HT-29 (cell line): ENCODE measurements at regions not wholly inside any gene's neighbourhood (a gene's known extent, or its start where the extent isn't known, plus 50 kb on each side); places are given as distances from the start of the nearest gene placed in this dataset.
"Not testable (repeated sequence)": the region's sequence is repeated elsewhere in the genome, so short reads cannot be mapped to it uniquely, and the experiment has no call there.

ENCODE experiments used
- DNase-seq: peaks from one replicate; pipeline ENCODE4 v3.0.0-alpha.2; 2015; ENCODE audit warnings: low spot score

GRCh38 chr5:101517795-101518194 lies 614.7 kb upstream of the ST8SIA4 start:
- no peak for DNase-seq

GRCh38 chr5:101515721-101516120 lies 612.6 kb upstream of the ST8SIA4 start:
- no peak for DNase-seq

GRCh38 chr5:101505891-101506570 lies 602.9 kb upstream of the ST8SIA4 start:
- no peak for DNase-seq

GRCh38 chr5:101482931-101483330 lies 579.8 kb upstream of the ST8SIA4 start:
- no peak for DNase-seq

GRCh38 chr5:101473483-101473882 lies 570.4 kb upstream of the ST8SIA4 start:
- DNase-seq, result no peak

GRCh38 chr5:101461455-101461854 lies 558.4 kb upstream of the ST8SIA4 start:
- DNase-seq, result no peak

- DNase-seq, result no peak
Measured at GRCh38 chr5:101458587-101458986, 555.5 kb upstream of the ST8SIA4 start.

- no peak for DNase-seq
Measured at GRCh38 chr5:101455851-101456250, 552.8 kb upstream of the ST8SIA4 start.

GRCh38 chr5:101455048-101455447 lies 552.0 kb upstream of the ST8SIA4 start:
- DNase-seq, result no peak

- DNase-seq, result not testable (repeated sequence)
Measured at GRCh38 chr5:101442281-101442680, 539.2 kb upstream of the ST8SIA4 start.

- DNase-seq, result no peak
Measured at GRCh38 chr5:101440173-101440572, 537.1 kb upstream of the ST8SIA4 start.

- no peak for DNase-seq
Measured at GRCh38 chr5:101437351-101437750, 534.3 kb upstream of the ST8SIA4 start.

GRCh38 chr5:101435768-101436167 lies 532.7 kb upstream of the ST8SIA4 start:
- DNase-seq, result no peak

GRCh38 chr5:101431201-101431600 lies 528.1 kb upstream of the ST8SIA4 start:
- DNase-seq, result no peak

GRCh38 chr5:101430551-101430950 lies 527.5 kb upstream of the ST8SIA4 start:
- DNase-seq, result no peak

GRCh38 chr5:101429241-101429640 lies 526.2 kb upstream of the ST8SIA4 start:
- DNase-seq, result no peak

- DNase-seq, result no peak
Measured at GRCh38 chr5:101425339-101425859, 522.3 kb upstream of the ST8SIA4 start.

GRCh38 chr5:101424530-101425175 lies 521.6 kb upstream of the ST8SIA4 start:
- no peak for DNase-seq

GRCh38 chr5:101418713-101419118 lies 515.6 kb upstream of the ST8SIA4 start:
- no peak for DNase-seq

- DNase-seq, result no peak
Measured at GRCh38 chr5:101404531-101404930, 501.4 kb upstream of the ST8SIA4 start.

- no peak for DNase-seq
Measured at GRCh38 chr5:101393795-101394450, 490.8 kb upstream of the ST8SIA4 start.

GRCh38 chr5:101390151-101390908 lies 487.2 kb upstream of the ST8SIA4 start:
- peak; percentile 70 for DNase-seq
